Neural crest cell (in vitro differentiated cells): ENCODE measurements at regions not wholly inside any gene's neighbourhood (a gene's known extent, or its start where the extent isn't known, plus 50 kb on each side); places are given as distances from the start of the nearest gene placed in this dataset.
"Not testable (repeated sequence)": the region's sequence is repeated elsewhere in the genome, so short reads cannot be mapped to it uniquely, and the experiment has no call there.

Experiments
- DNase-seq: peaks from one replicate; pipeline ENCODE4 v3.0.0; 2021; ENCODE audit warnings: low read depth, mixed read lengths, low spot score
- H3K27ac Mint-ChIP-seq: one replicate; pipeline ENCODE4 v1.8.0; 2021; ENCODE audit warnings: mild to moderate bottlenecking, mixed read lengths; ENCODE audit not compliant: unreplicated experiment
- H3K27me3 Mint-ChIP-seq: 2 replicates; pipeline ENCODE4 v1.8.0; 2021; ENCODE audit warnings: low read depth, mild to moderate bottlenecking, mixed read lengths
- H3K36me3 Mint-ChIP-seq: 2 replicates; pipeline ENCODE4 v1.8.0; 2021; ENCODE audit warnings: low read depth, mild to moderate bottlenecking, mixed read lengths
- H3K4me1 Mint-ChIP-seq: 2 replicates; pipeline ENCODE4 v1.8.0; 2021; ENCODE audit warnings: mixed read lengths
- H3K4me3 Mint-ChIP-seq: one replicate; pipeline ENCODE4 v1.8.0; 2021; ENCODE audit warnings: mild to moderate bottlenecking, mixed read lengths
- H3K9me3 Mint-ChIP-seq: 2 replicates; pipeline ENCODE4 v1.8.0; 2021; ENCODE audit warnings: mixed read lengths
- CTCF ChIP-seq: fragments of 200-600 bp; sonication (generic); conservative IDR thresholded peaks from 2 replicates; pipeline ENCODE4 v1.5.0; 2021; ENCODE audit warnings: antibody characterized with exemption, mild to moderate bottlenecking

GRCh38 chr1:195851016-195851601 is 757.1 kb downstream of the KCNT2 start:
- no peak for TF ChIP-seq CTCF
- Mint-ChIP-seq H3K4me1 (peaks cover 6% of the 10 kb centered on the region), H3K9me3 (no peaks in the 10 kb centered on the region), H3K27ac (no peak overlapping the region), H3K4me3 (no peak overlapping the region), H3K27me3 (no peaks in the 10 kb centered on the region), H3K36me3 (no peaks in the 10 kb centered on the region)
- DNase-seq: no peak

- no peak for TF ChIP-seq CTCF
- H3K36me3 Mint-ChIP-seq: no peaks in the 10 kb centered on the region
- no peak overlapping the region for H3K27ac Mint-ChIP-seq
- DNase-seq: no peak
- H3K4me1 Mint-ChIP-seq: peaks cover 6% of the 10 kb centered on the region
- no peak overlapping the region for H3K4me3 Mint-ChIP-seq
- H3K27me3 Mint-ChIP-seq: no peaks in the 10 kb centered on the region
- H3K9me3 Mint-ChIP-seq: peaks cover 6% of the 10 kb centered on the region
These were observed 759.1 kb downstream of the KCNT2 start for GRCh38 chr1:195849180-195849579.

GRCh38 chr1:195847957-195848875 is 760.0 kb downstream of the KCNT2 start:
- not testable (repeated sequence) for H3K4me1 Mint-ChIP-seq, DNase-seq, H3K4me3 Mint-ChIP-seq, H3K36me3 Mint-ChIP-seq, H3K27me3 Mint-ChIP-seq, H3K9me3 Mint-ChIP-seq
- H3K27ac Mint-ChIP-seq: peak overlapping the region; percentile 68

GRCh38 chr1:195831789-195832188 is 776.5 kb downstream of the KCNT2 start:
- no peak for TF ChIP-seq CTCF
- DNase-seq: no peak
- Mint-ChIP-seq H3K27me3 (no peaks in the 10 kb centered on the region), H3K4me1 (peaks cover 4% of the 10 kb centered on the region), H3K4me3 (no peak overlapping the region), H3K9me3 (no peaks in the 10 kb centered on the region), H3K36me3 (no peaks in the 10 kb centered on the region), H3K27ac (no peak overlapping the region)

- peaks cover 4% of the 10 kb centered on the region for H3K4me1 Mint-ChIP-seq
- H3K36me3 Mint-ChIP-seq: no peaks in the 10 kb centered on the region
- no peak for DNase-seq
- H3K9me3 Mint-ChIP-seq: no peaks in the 10 kb centered on the region
- H3K27me3 Mint-ChIP-seq: no peaks in the 10 kb centered on the region
- H3K27ac Mint-ChIP-seq: no peak overlapping the region
- no peak overlapping the region for H3K4me3 Mint-ChIP-seq
- no peak for TF ChIP-seq CTCF
These were observed 779.9 kb downstream of the KCNT2 start for GRCh38 chr1:195828325-195828724.

GRCh38 chr1:195820925-195821324 is 787.3 kb downstream of the KCNT2 start:
- Mint-ChIP-seq H3K27me3 (no peaks in the 10 kb centered on the region), H3K9me3 (peaks cover 7% of the 10 kb centered on the region), H3K4me1 (no peaks in the 10 kb centered on the region), H3K4me3 (no peak overlapping the region), H3K27ac (no peak overlapping the region), H3K36me3 (no peaks in the 10 kb centered on the region)
- no peak for TF ChIP-seq CTCF
- no peak for DNase-seq
